Breast epithelium (tissue), 4 donors: ENCODE measurements at regions not wholly inside any gene's neighbourhood (a gene's known extent, or its start where the extent isn't known, plus 50 kb on each side); places are given as distances from the start of the nearest gene placed in this dataset.

Source experiments
- DNase-seq, 2 donors: peaks; one replicate each; pipeline ENCODE4 v3.0.0-alpha.2; 2019; ENCODE audit warnings: low spot score in 2 of 2
- H3K27ac ChIP-seq, 2 donors: fragments of 200-600 bp; sonication (generic) in 1 of 2; one replicate each; pipeline ENCODE4 v1.5.1; 2016 to 2019; ENCODE audit warnings: mild to moderate bottlenecking in 1 of 2
- H3K27me3 ChIP-seq, 2 donors: fragments of 200-600 bp; sonication (generic) in 1 of 2; one replicate each; pipeline versions ENCODE4 v1.5.1 to v1.6.0; 2017 to 2019; ENCODE audit warnings: control low read depth in 1 of 2, mild to moderate bottlenecking in 1 of 2
- H3K36me3 ChIP-seq: fragments of 200-600 bp; one replicate; pipeline ENCODE4 v1.5.1; 2019
- H3K4me1 ChIP-seq, 2 donors: fragments of 200-600 bp; sonication (generic); one replicate each; pipeline ENCODE4 v1.5.1; 2016 to 2019; ENCODE audit warnings: control low read depth in 1 of 2
- H3K4me3 ChIP-seq, 3 donors: fragments of 200-600 bp; sonication (generic); 1 replicate in 2 of 3; 2 replicates in 1 of 3; pipeline ENCODE4 v1.5.1; 2016 to 2019; ENCODE audit warnings: mild to moderate bottlenecking in 3 of 3, moderate library complexity in 2 of 3
- H3K9me3 ChIP-seq, 2 donors: fragments of 200-600 bp; sonication (generic) in 1 of 2; one replicate each; pipeline ENCODE4 v1.5.1; 2016 to 2019; ENCODE audit warnings: control low read depth in 1 of 2
- POLR2A ChIP-seq: fragments of 450-650 bp; IDR thresholded peaks from one replicate; pipeline ENCODE4 v1.6.1; 2016; ENCODE audit warnings: antibody characterized with exemption, mild to moderate bottlenecking, moderate library complexity
- POLR2AphosphoS5 ChIP-seq, 3 donors: sonication (generic); formaldehyde crosslinking; IDR thresholded peaks; one replicate each; pipeline ENCODE4 v1.6.1; 2017; ENCODE audit warnings: antibody characterized with exemption in 3 of 3
- intact Hi-C: fragments of 100-400 bp; cut with DNase I; formaldehyde crosslinking; loops from one replicate; pipeline ENCODE4 v1.15.1; 2023; ENCODE audit warnings: low total_unique reads
- TF ChIP-seq, protein P1 (sequence below), 3 donors: fragments of 450-650 bp; IDR thresholded peaks; one replicate each; pipeline ENCODE4 v1.5.1; 2016 to 2017; ENCODE audit warnings: antibody characterized with exemption in 3 of 3, mild to moderate bottlenecking in 3 of 3, moderate library complexity in 3 of 3

- H3K27me3 ChIP-seq = no peaks in the 10 kb centered on the region
- TF ChIP-seq POLR2AphosphoS5 (IDR thresholded peaks at IDR 0.05) (no peak), POLR2A (no peak)
- TF ChIP-seq, protein P1, sequence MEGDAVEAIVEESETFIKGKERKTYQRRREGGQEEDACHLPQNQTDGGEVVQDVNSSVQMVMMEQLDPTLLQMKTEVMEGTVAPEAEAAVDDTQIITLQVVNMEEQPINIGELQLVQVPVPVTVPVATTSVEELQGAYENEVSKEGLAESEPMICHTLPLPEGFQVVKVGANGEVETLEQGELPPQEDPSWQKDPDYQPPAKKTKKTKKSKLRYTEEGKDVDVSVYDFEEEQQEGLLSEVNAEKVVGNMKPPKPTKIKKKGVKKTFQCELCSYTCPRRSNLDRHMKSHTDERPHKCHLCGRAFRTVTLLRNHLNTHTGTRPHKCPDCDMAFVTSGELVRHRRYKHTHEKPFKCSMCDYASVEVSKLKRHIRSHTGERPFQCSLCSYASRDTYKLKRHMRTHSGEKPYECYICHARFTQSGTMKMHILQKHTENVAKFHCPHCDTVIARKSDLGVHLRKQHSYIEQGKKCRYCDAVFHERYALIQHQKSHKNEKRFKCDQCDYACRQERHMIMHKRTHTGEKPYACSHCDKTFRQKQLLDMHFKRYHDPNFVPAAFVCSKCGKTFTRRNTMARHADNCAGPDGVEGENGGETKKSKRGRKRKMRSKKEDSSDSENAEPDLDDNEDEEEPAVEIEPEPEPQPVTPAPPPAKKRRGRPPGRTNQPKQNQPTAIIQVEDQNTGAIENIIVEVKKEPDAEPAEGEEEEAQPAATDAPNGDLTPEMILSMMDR (IDR thresholded peaks at IDR 0.05) = no peak
- no peaks in the 10 kb centered on the region for H3K4me1 ChIP-seq
Observed at GRCh38 chr5:61894046-61894445, 412.0 kb upstream of the KIF2A start.

GRCh38 chr5:61896811-61897210 is 409.2 kb upstream of the KIF2A start:
- H3K27ac ChIP-seq = no peak overlapping the region
- H3K27me3 ChIP-seq = no peaks in the 10 kb centered on the region
- no peak for DNase-seq
- no peak overlapping the region for H3K4me3 ChIP-seq
- TF ChIP-seq, protein P1 (IDR thresholded peaks at IDR 0.05) = no peak
- TF ChIP-seq POLR2A = no peak
- no peak for TF ChIP-seq POLR2AphosphoS5 (IDR thresholded peaks at IDR 0.05)
- no peaks in the 10 kb centered on the region for H3K36me3 ChIP-seq
- H3K9me3 ChIP-seq = peaks cover 0 to 9% of the 10 kb centered on the region in 2 donors
- intact Hi-C loops = no loop called here
- H3K4me1 ChIP-seq = no peaks in the 10 kb centered on the region

More at GRCh38 chr5:61894046-61894445, 412.0 kb upstream of the KIF2A start:
- Histone ChIP-seq H3K4me3 (no peak overlapping the region), H3K27ac (no peak overlapping the region), H3K36me3 (no peaks in the 10 kb centered on the region), H3K9me3 (peaks cover 0 to 9% of the 10 kb centered on the region in 2 donors)
- no peak for DNase-seq
- intact Hi-C loops = no loop called here

- no peak for DNase-seq
- TF ChIP-seq POLR2A (no peak), POLR2AphosphoS5 (IDR thresholded peaks at IDR 0.05) (no peak)
- TF ChIP-seq, protein P1 (IDR thresholded peaks at IDR 0.05) = no peak
- H3K27me3 ChIP-seq = no peaks in the 10 kb centered on the region
- intact Hi-C loops = no loop called here
- no peak overlapping the region for H3K4me3 ChIP-seq
- H3K9me3 ChIP-seq = peaks cover 0 to 9% of the 10 kb centered on the region in 2 donors
- H3K27ac ChIP-seq = no peak overlapping the region
- no peaks in the 10 kb centered on the region for H3K36me3 ChIP-seq
- no peaks in the 10 kb centered on the region for H3K4me1 ChIP-seq
Observed at GRCh38 chr5:61897251-61897650, 408.8 kb upstream of the KIF2A start.

- H3K36me3 ChIP-seq = no peaks in the 10 kb centered on the region
- intact Hi-C loops = no loop called here
Observed at GRCh38 chr5:61901997-61902396, 404.0 kb upstream of the KIF2A start.

DNA sequence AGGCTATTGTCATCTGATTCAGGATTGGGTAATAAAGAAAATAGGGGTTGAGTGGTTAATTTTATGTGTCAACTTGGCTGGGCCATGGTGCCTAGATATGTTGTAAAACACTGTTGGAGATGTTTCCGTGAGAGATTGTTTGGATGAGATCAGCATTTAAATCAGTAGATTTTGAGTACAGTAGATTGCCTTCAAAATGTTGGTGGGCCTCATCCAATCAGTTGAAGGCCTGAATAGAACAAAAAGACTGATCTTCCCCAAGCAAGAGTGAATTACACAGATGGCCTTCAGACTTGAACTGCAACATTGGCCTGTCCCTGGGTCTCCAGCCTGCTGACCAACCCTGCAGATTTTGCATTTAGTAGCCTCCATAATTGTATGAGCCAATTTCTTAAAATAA is 401.3 kb upstream of the KIF2A start:
- DNase-seq = no peak
- intact Hi-C loops = no loop called here
- Histone ChIP-seq H3K27ac (no peak overlapping the region), H3K36me3 (no peaks in the 10 kb centered on the region), H3K27me3 (no peaks in the 10 kb centered on the region), H3K4me3 (no peak overlapping the region), H3K9me3 (no peaks in the 10 kb centered on the region), H3K4me1 (no peaks in the 10 kb centered on the region)
- TF ChIP-seq, protein P1 (IDR thresholded peaks at IDR 0.05) = no peak
- TF ChIP-seq POLR2A = no peak
- no peak for TF ChIP-seq POLR2AphosphoS5 (IDR thresholded peaks at IDR 0.05)

More at GRCh38 chr5:61901997-61902396, 404.0 kb upstream of the KIF2A start:
- DNase-seq = no peak
- H3K27me3 ChIP-seq = no peaks in the 10 kb centered on the region
- H3K9me3 ChIP-seq = no peaks in the 10 kb centered on the region
- TF ChIP-seq POLR2A (no peak), POLR2AphosphoS5 (IDR thresholded peaks at IDR 0.05) (no peak)
- TF ChIP-seq, protein P1 (IDR thresholded peaks at IDR 0.05) = no peak
- H3K27ac ChIP-seq = no peak overlapping the region
- H3K4me3 ChIP-seq = no peak overlapping the region
- no peaks in the 10 kb centered on the region for H3K4me1 ChIP-seq
